Ishikawa (cell line): ENCODE measurements at regions not wholly inside any gene's neighbourhood (a gene's known extent, or its start where the extent isn't known, plus 50 kb on each side); places are given as distances from the start of the nearest gene placed in this dataset.

Experiments used
- EP300 ChIP-seq: IDR thresholded peaks from 2 replicates; pipeline ENCODE4 v1.6.1; 2012; ENCODE audit warnings: borderline replicate concordance
- REST ChIP-seq: IDR thresholded peaks from 2 replicates; pipeline ENCODE4 v1.6.1; 2012; ENCODE audit warnings: low read depth, mild to moderate bottlenecking
- TAF1 ChIP-seq: IDR thresholded peaks from 2 replicates; pipeline ENCODE4 v1.6.1; 2012; ENCODE audit warnings: low read depth, mild to moderate bottlenecking
- ZBTB7A ChIP-seq: IDR thresholded peaks from 2 replicates; pipeline ENCODE4 v1.6.1; 2012; ENCODE audit warnings: low read depth

- TF ChIP-seq ZBTB7A (no peak), TAF1 (no peak), REST (no peak), EP300 (no peak)
Measured at GRCh38 chr4:127138586-127138985, 494.2 kb upstream of the INTU start.
